HG03565 (cell line): ENCODE measurements at regions not wholly inside any gene's neighbourhood (a gene's known extent, or its start where the extent isn't known, plus 50 kb on each side); places are given as distances from the start of the nearest gene placed in this dataset.
"Not testable (repeated sequence)": the region's sequence is repeated elsewhere in the genome, so short reads cannot be mapped to it uniquely, and the experiment has no call there.

Source experiments
- ATAC-seq: cut with Tn5 transposase; IDR thresholded peaks from one replicate; pipeline ENCODE4 v1.9.1; 2021; ENCODE audit warnings: mild to moderate bottlenecking, moderate library complexity; ENCODE audit not compliant: unreplicated experiment

DNA sequence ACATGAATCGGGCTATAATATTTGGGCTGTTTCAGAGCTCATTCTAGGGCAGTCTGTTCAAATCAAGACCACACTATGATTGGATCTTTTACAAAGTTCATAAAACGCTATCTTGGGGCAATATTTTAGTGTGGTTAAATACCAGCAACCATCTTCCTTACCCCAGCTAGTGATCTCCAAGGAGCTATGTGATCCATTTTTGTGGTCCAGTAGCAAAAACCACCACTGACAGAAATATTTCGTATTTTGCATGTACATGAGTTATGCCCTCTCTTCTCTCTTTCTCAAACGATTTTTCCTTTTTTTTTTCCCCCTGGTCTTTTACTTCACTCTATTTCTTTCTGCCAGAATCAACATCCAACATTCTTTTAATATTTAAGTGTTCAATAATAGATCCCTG lies 280.6 kb upstream of the KITLG start:
- no peak for ATAC-seq

DNA sequence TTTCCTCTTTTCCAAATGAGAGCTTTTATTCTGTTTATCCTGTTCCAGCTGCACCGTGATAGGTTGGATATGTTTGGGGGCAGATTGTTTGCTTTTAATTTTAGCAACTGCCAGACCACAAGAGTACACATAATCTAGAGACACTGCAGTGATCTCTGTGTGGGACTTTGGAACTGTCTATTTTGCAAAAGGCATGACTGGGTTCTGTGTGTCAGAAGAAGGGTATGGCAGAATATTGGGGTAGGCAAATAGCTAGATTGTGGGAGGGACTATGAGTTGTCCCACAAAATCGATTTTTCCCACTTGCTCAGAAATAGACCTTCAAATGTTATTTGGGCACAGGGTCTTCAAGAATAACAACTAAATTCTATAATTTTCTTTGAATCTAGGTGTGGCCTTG lies 275.9 kb upstream of the KITLG start:
- ATAC-seq = no peak

GRCh38 chr12:88855301-88855700 lies 275.0 kb upstream of the KITLG start:
- no peak for ATAC-seq

DNA sequence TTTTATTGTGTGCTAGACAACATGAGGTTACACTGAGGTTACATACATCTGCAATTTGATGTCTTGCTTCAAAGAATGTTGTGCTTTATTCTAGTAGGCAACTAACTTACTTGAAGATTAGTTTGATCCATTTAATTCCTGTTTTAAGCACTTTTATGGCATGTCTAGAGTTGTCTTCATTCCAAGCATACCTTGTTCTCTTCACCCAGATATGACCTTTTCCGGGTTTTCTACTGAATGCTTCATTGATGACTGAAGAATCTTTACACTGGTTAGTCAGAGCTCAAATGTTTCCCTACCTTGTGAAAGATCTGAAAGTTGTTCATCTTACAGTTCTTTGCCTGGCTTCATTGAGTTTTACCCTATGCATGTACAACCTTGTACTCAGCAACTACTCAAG lies 274.0 kb upstream of the KITLG start:
- no peak for ATAC-seq

DNA sequence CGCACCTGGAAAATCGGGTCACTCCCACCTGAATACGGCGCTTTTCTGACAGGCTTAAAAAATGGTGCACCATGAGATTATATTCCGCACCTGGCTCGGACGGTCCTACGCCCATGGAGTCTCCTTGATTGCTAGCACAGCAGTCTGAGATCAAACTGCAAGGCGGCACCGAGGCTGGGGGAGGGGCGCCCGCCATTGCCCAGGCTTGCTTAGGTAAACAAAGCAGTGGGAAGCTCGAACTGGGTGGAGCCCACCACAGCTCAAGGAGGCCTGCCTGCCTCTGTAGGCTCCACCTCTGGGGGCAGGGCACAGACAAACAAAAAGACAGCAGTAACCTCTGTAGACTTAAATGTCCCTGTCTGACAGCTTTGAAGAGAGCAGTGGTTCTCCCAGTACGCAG lies 267.0 kb upstream of the KITLG start:
- ATAC-seq = not testable (repeated sequence)

GRCh38 chr12:88844426-88844825 lies 264.2 kb upstream of the KITLG start:
- ATAC-seq = no peak

GRCh38 chr12:88842314-88842713 lies 262.0 kb upstream of the KITLG start:
- ATAC-seq = no peak

GRCh38 chr12:88839486-88839885 lies 259.2 kb upstream of the KITLG start:
- ATAC-seq = no peak

DNA sequence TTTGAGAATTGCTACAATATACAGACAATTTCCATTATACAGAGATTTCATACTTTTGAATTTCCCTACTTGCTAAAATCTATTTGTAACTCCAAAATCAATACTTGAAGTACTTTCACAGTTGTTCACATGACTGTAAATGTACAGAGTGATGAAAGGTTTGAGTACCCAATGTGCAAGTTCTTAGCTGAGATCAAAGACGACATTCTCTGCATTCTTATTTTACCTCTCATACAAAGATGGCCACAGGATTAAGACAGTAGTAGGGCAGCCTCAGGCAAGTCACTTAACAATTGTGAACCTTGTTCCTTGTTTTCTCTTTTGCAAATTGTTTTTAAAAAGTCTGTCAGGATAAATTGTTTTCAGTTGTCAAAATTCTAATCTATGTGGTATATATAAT lies 255.9 kb upstream of the KITLG start:
- no peak for ATAC-seq

DNA sequence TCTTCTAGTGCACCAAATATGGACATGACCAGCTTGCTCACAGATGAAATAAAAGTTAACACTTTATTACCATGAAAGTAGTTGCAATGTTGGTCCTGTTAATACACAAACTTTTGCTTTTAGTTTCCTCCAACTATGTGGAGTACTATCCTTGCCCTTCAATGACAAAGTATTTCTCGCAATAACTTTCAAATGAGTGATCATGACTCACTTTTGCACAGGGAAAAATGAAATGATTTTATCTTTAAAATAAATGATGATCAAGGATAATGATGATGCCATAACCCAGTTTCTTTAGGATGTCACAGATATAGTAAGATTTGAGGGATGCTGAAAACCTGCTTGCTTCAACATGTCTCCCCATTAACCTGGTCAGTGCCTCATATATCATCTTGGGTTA lies 254.0 kb upstream of the KITLG start:
- ATAC-seq = no peak

GRCh38 chr12:88833641-88834116 lies 253.4 kb upstream of the KITLG start:
- no peak for ATAC-seq

DNA sequence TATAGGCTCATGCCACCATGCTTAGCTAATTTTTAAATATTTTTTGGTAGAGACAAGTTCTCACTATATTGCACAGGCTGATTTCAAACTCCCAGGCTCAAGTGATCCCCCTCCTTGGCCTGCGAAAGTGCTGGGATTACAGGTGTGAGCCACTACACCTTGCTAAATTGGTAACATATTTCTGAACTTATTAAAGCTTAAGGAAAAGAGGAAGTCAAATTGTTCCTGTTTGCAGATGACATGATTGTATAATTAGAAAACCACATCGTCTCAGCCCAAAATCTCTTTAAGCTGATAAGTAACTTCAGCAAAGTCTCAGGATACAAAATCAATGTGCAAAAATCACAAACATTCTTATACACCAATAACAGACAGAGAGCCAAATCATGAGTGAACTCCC lies 248.3 kb upstream of the KITLG start:
- ATAC-seq = not testable (repeated sequence)

DNA sequence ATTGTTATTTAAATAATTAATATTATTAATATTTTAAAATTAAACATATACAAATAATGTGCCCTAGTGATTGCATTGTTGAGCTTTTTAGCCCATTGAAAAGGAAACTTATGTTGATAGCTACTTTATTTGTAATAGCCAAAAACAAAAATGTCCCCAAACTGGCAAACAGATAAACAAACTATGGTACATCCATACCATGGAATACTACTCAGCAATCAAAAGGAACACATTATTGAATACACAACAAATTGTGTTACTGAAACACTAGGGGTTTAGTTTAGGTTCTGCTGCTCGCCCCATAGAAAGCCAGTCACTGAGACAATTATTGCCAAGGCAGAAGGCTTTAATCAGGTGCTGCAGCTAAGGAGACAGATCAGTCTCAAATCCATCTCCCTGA lies 239.7 kb upstream of the KITLG start:
- no peak for ATAC-seq

- ATAC-seq = no peak
Measured at GRCh38 chr12:88816201-88816600, 235.9 kb upstream of the KITLG start.

- no peak for ATAC-seq
Measured at GRCh38 chr12:88814779-88815178, 234.5 kb upstream of the KITLG start.

GRCh38 chr12:88812610-88813009 lies 232.3 kb upstream of the KITLG start:
- ATAC-seq = no peak

GRCh38 chr12:88810806-88811205 lies 230.5 kb upstream of the KITLG start:
- ATAC-seq = no peak

GRCh38 chr12:88809841-88810240 lies 229.6 kb upstream of the KITLG start:
- ATAC-seq = not testable (repeated sequence)

DNA sequence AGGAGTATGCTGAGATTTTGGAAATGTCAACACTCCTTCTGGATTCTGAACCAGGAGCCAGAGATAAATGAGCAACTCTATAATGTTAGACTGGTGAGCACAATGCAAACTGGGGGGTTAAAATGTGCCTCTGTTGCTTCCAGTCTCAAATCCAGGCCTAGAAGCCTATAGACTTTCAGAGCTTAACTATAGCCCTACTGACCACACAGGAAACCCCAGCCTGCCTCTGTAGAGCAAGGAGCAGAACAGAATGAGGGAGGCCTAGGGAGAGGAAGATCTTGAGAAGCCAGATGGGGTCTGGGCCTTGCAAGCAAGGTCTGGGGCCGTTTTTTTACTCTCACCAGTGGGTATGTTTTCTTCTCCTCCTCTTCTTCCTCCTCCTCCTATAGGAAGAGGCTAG lies 225.4 kb upstream of the KITLG start:
- ATAC-seq = no peak

DNA sequence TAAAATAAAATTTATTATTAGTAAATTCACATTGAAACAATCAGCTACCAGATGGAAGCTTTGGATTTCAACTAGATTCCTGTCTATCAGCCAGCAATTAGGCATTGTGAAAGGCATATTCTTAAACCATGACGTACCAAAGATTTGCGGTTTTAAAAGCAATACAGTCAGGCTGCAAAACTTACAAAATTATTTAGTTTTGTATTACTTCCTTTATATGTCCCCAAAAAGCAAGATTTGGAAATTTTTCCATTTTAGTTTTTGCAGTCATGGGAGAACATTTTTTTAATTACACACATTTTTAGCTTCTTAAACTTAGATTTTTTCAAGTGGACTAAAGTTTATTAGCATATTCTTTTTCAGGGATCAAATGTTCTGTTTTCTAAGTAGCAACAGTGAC lies 225.0 kb upstream of the KITLG start:
- ATAC-seq = no peak

- no peak for ATAC-seq
Measured at GRCh38 chr12:88802096-88802706, 221.9 kb upstream of the KITLG start.

DNA sequence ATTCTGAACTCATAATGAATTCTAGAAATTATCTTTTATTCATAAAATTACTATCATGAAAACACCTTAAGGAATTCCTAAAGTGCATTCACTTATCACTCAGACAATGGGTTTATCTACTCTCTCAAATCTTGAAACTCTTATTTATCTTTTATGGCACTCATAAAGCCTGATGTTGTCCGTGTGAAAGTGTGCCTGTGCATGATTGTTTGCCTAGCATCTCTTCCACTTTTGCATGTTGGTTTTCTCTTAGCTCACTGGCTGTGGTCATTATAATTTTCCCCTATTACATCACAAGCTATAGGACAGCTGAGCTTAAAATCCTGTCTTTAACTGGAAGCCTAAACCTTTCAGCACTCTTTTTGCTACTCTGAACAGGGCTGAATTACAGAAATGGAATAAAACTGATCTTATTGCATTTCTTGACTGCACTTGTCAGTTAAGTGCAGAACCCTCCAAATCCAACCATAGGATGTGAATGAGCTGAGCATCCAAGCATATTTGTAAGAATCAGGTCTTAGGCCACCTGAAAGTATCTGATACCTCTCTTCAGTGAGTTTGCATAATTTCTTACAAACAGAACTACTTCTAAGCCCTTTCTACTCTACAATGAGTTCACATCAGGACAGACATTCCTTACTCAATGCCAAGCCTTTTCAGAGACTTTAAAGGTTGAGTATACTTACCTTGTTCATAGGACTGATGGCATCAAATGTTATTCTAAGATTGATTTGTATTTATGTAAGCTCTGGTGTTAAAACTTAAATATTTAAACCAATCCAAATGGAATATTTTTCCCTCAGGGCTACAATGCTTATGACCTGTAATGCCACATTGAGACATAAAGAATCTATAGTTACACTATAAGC lies 221.2 kb upstream of the KITLG start:
- no peak for ATAC-seq
